ENCODE measurements at regions not wholly inside any gene's neighbourhood (a gene's known extent, or its start where the extent isn't known, plus 50 kb on each side); places are given as distances from the start of the nearest gene placed in this dataset.
"Not testable (repeated sequence)": the region's sequence is repeated elsewhere in the genome, so short reads cannot be mapped to it uniquely, and the experiment has no call there.

DNA sequence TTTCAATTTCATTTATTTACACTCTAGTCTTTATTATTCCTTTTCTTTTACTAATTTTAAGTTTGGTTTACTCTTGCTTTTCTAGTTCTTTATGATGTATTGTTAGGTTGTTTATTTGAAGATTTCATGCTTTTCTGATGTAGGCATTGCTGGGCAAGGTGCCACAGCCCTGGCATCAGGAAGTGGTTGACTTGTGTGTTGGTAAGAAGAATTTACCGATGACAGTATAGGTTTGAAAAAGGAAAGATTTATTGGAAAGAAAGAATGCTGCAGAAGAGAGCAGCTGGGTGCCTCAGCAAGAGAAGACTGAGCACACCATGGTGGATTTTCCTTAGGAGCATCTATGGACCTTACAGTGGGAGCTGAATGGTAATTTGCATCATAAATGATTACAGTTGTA, 153.2 kb downstream of the KLF8 start:
- POLR2A ChIA-PET = no interaction called here
- CTCF ChIA-PET = no interaction called here
- no peak for TF ChIP-seq CTCF (IDR thresholded peaks at IDR 0.05; ENCODE audit: insufficient read depth, low read length, missing control alignments)

DNA sequence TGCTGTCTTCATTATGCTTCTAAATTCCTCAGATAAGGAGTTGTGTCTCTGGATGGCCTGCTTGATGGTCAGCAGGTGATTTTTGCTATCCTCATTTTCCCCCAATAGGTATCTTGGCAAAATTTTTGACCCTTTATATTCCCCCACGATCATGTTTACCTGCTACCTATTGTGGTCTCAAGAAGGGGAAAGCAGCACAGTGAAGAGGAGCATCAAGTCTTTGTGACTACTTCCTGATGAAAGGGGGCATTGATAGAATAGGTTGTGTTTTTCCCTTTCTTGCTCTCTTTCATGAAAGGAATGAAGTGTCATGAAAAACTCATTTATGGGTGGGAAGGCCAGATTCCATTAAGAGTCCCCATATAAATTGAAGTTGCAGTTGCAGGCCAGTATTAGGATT, 153.8 kb downstream of the KLF8 start:
- ChIA-PET CTCF (no interaction called here), POLR2A (no interaction called here)
- no peak for DNase-seq (ENCODE audit: low read depth, low spot score)
- no peak for TF ChIP-seq CTCF (IDR thresholded peaks at IDR 0.05; ENCODE audit: insufficient read depth, low read length, missing control alignments)
- no peak overlapping the region for H3K4me3 ChIP-seq (ENCODE audit: low read depth, low read length)

More for the DNA sequence above, 153.2 kb downstream of the KLF8 start:
- no peak for DNase-seq (ENCODE audit: low read depth, low spot score)
- no peak overlapping the region for H3K4me3 ChIP-seq (ENCODE audit: low read depth, low read length)

DNA sequence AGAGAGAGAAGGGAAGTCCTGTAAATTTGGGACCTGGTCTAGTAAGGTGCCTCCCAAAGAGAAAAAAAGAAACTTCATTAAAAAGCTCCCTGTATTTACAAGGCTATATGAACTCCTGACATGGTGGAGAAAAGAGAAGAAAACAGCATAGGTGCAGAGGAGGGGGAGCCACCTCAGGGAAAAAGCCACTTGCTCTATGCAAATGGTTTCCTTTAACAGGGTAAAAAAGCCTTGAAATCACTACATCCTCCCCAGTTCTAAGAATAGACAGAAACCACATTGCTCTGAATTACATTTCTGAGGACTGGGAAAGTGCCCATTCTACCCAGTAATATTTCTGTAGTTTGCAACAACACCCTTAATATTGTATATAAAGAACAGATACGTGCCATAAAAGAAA, 165.5 kb downstream of the KLF8 start:
- TF ChIP-seq CTCF (IDR thresholded peaks at IDR 0.05; ENCODE audit: insufficient read depth, low read length, missing control alignments) = no peak
- H3K4me3 ChIP-seq (ENCODE audit: low read depth, low read length) = no peak overlapping the region
- POLR2A ChIA-PET = no interaction called here
- no peak for DNase-seq (ENCODE audit: low read depth, low spot score)
- CTCF ChIA-PET = no interaction called here

- no peak for DNase-seq (ENCODE audit: low read depth, low spot score)
- TF ChIP-seq CTCF (IDR thresholded peaks at IDR 0.05; ENCODE audit: insufficient read depth, low read length, missing control alignments) = no peak
- H3K4me3 ChIP-seq (ENCODE audit: low read depth, low read length) = no peak overlapping the region
- POLR2A ChIA-PET = no interaction called here
- CTCF ChIA-PET = no interaction called here
These were observed 161.2 kb upstream of the UBQLN2 start for GRCh38 chrX:56402207-56402606.

GRCh38 chrX:56429581-56429980, 133.8 kb upstream of the UBQLN2 start:
- CTCF ChIA-PET = no interaction called here
- DNase-seq (ENCODE audit: low read depth, low spot score) = no peak
- no peak overlapping the region for H3K4me3 ChIP-seq (ENCODE audit: low read depth, low read length)
- no peak for TF ChIP-seq CTCF (IDR thresholded peaks at IDR 0.05; ENCODE audit: insufficient read depth, low read length, missing control alignments)
- POLR2A ChIA-PET = no interaction called here

GRCh38 chrX:56451981-56452380, 111.4 kb upstream of the UBQLN2 start:
- H3K4me3 ChIP-seq (ENCODE audit: low read depth, low read length); DNase-seq (ENCODE audit: low read depth, low spot score); CTCF ChIA-PET; POLR2A ChIA-PET: not testable (repeated sequence)

GRCh38 chrX:56462389-56462788, 101.0 kb upstream of the UBQLN2 start:
- ChIA-PET POLR2A (no interaction called here), CTCF (interaction anchor here (1.8 kb wide), 1 partner anchor 264 kb away, joined by 5 read pairs; no protein-coding TSS in a partner anchor)
- no peak for TF ChIP-seq CTCF (IDR thresholded peaks at IDR 0.05; ENCODE audit: insufficient read depth, low read length, missing control alignments)
- DNase-seq (ENCODE audit: low read depth, low spot score) = no peak
- no peak overlapping the region for H3K4me3 ChIP-seq (ENCODE audit: low read depth, low read length)
